OCI-LY3 (cell line): ENCODE measurements at regions not wholly inside any gene's neighbourhood (a gene's known extent, or its start where the extent isn't known, plus 50 kb on each side); places are given as distances from the start of the nearest gene placed in this dataset.

Source experiments
- H2AFZ ChIP-seq: fragments of 200-600, 300-600 bp; shearing (Covaris generic); 2 replicates; pipeline ENCODE4 v1.6.0; 2014; ENCODE audit warnings: antibody characterized with exemption, low read depth, low read length
- H3K27ac ChIP-seq: fragments of 200-600, 300-600 bp; sonication (generic); 2 replicates; pipeline ENCODE4 v1.5.1; 2014; ENCODE audit warnings: mild to moderate bottlenecking, low read length, moderate library complexity, mixed read lengths
- H3K27me3 ChIP-seq: fragments of 200-600, 300-600 bp; sonication (generic); 2 replicates; pipeline ENCODE4 v1.6.1; 2014; ENCODE audit warnings: low read depth, low read length, mixed read lengths
- H3K36me3 ChIP-seq: fragments of 200-600, 300-600 bp; sonication (generic); replicated peaks from 2 replicates; pipeline ENCODE3; 2014; ENCODE audit warnings: low read depth, low read length, mixed read lengths
- H3K4me1 ChIP-seq: fragments of 300-600, 200-600 bp; sonication (generic); 2 replicates; pipeline ENCODE4 v1.6.1; 2014; ENCODE audit warnings: low read length, mixed read lengths
- H3K4me2 ChIP-seq: fragments of 200-600, 300-600 bp; sonication (generic); 2 replicates; pipeline ENCODE4 v1.6.1; 2014; ENCODE audit warnings: low read length, mixed read lengths
- H3K4me3 ChIP-seq: fragments of 300-600, 200-600 bp; sonication (generic); 2 replicates; pipeline ENCODE4 v1.5.1; 2014; ENCODE audit warnings: antibody characterized with exemption, mild to moderate bottlenecking, low read length, moderate library complexity
- H3K79me2 ChIP-seq: fragments of 300-600, 200-600 bp; shearing (Covaris generic); 2 replicates; pipeline ENCODE4 v1.6.1; 2014; ENCODE audit warnings: mild to moderate bottlenecking, low read length, mixed read lengths
- H3K9ac ChIP-seq: fragments of 300-600, 200-600 bp; shearing (Covaris generic); 2 replicates; pipeline ENCODE4 v1.6.0; 2014; ENCODE audit warnings: mild to moderate bottlenecking, low read length, moderate library complexity
- H3K9me3 ChIP-seq: fragments of 200-600, 300-600 bp; shearing (Covaris generic); 2 replicates; pipeline ENCODE4 v1.6.1; 2014; ENCODE audit warnings: low read length, mixed read lengths; ENCODE audit not compliant: insufficient read depth
- H4K20me1 ChIP-seq: fragments of 200-600, 300-600 bp; sonication (generic); 2 replicates; pipeline ENCODE4 v1.6.1; 2016; ENCODE audit warnings: low read length, mixed read lengths; ENCODE audit not compliant: insufficient read depth
- CTCF ChIP-seq: fragments of 200-600, 300-600 bp; sonication (generic); IDR thresholded peaks from 2 replicates; pipeline ENCODE4 v1.5.1; 2014; ENCODE audit warnings: antibody characterized with exemption, low read length, low read depth
- EZH2phosphoT487 ChIP-seq: fragments of 200-600 bp; shearing (Covaris generic); IDR thresholded peaks from 2 replicates; pipeline ENCODE4 v1.6.1; 2018; ENCODE audit warnings: antibody characterized with exemption, mixed run types, low read depth

- H3K4me2 ChIP-seq = no peak overlapping the region
- no peak overlapping the region for H3K27ac ChIP-seq
- H4K20me1 ChIP-seq = no peaks in the 10 kb centered on the region
- peaks cover 9% of the 10 kb centered on the region for H3K4me1 ChIP-seq
- H3K4me3 ChIP-seq = no peak overlapping the region
- H3K9me3 ChIP-seq = no peaks in the 10 kb centered on the region
- H3K9ac ChIP-seq = no peak overlapping the region
- H3K27me3 ChIP-seq = no peaks in the 10 kb centered on the region
- H3K36me3 ChIP-seq = no peaks in the 10 kb centered on the region
- TF ChIP-seq EZH2phosphoT487 (no peak), CTCF (no peak)
- H2AFZ ChIP-seq = no peak overlapping the region
- H3K79me2 ChIP-seq = no peaks in the 10 kb centered on the region
Observed at GRCh38 chr14:43903209-43903608, 603.9 kb downstream of the FSCB start.

GRCh38 chr14:43901911-43902673 is 605.0 kb downstream of the FSCB start:
- Histone ChIP-seq H3K4me1 (peaks cover 9% of the 10 kb centered on the region), H3K36me3 (no peaks in the 10 kb centered on the region), H3K27me3 (no peaks in the 10 kb centered on the region), H3K9ac (no peak overlapping the region), H3K4me2 (no peak overlapping the region), H3K79me2 (no peaks in the 10 kb centered on the region), H4K20me1 (no peaks in the 10 kb centered on the region), H2AFZ (no peak overlapping the region), H3K4me3 (no peak overlapping the region), H3K27ac (no peak overlapping the region), H3K9me3 (no peaks in the 10 kb centered on the region)
- TF ChIP-seq EZH2phosphoT487 = no peak
- TF ChIP-seq CTCF = no peak

- no peak for TF ChIP-seq EZH2phosphoT487
- no peak for TF ChIP-seq CTCF
- Histone ChIP-seq H3K4me3 (no peak overlapping the region), H2AFZ (peak overlapping the region; percentile 71), H3K4me1 (peaks cover 9% of the 10 kb centered on the region), H3K4me2 (0 out of 2 replicates have a peak overlapping the region, but pooled peaks have one; percentile 20), H3K27me3 (no peaks in the 10 kb centered on the region), H3K9ac (no peak overlapping the region), H4K20me1 (no peaks in the 10 kb centered on the region), H3K79me2 (no peaks in the 10 kb centered on the region), H3K9me3 (no peaks in the 10 kb centered on the region), H3K36me3 (no peaks in the 10 kb centered on the region), H3K27ac (no peak overlapping the region)
Observed at GRCh38 chr14:43900173-43900655, 606.9 kb downstream of the FSCB start.

DNA sequence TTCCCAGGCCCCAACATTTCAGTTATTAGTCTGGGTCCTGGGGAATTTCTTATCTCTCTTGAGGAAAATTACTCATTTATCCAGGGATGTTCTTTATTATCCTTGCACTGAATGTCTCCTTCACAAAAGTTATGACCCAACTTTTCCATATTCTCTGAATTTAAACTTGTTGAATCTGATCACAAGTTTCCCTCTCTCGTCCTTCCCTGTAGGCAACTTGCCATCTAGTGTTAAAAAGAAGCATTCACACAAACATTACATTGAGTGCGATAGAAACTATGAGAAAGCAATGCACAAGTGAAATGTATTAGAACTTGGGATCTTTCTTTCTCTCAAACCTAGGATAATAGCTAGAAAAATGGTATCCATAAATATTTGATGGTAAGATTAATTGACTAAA is 608.4 kb downstream of the FSCB start:
- no peaks in the 10 kb centered on the region for H3K36me3 ChIP-seq
- no peak overlapping the region for H3K27ac ChIP-seq
- no peaks in the 10 kb centered on the region for H4K20me1 ChIP-seq
- H3K9me3 ChIP-seq = no peaks in the 10 kb centered on the region
- H3K4me2 ChIP-seq = no peak overlapping the region
- H3K79me2 ChIP-seq = no peaks in the 10 kb centered on the region
- H3K4me1 ChIP-seq = peaks cover 9% of the 10 kb centered on the region
- no peak overlapping the region for H3K4me3 ChIP-seq
- TF ChIP-seq EZH2phosphoT487 (no peak), CTCF (peak; percentile 52)
- H3K9ac ChIP-seq = no peak overlapping the region
- no peaks in the 10 kb centered on the region for H3K27me3 ChIP-seq
- no peak overlapping the region for H2AFZ ChIP-seq
